Hematopoietic multipotent progenitor cell treated with erythropoietin and hydrocortisone succinate and interleukin-3 and kit ligand, for 17 days (in vitro differentiated cells): ENCODE measurements at regions not wholly inside any gene's neighbourhood (a gene's known extent, or its start where the extent isn't known, plus 50 kb on each side); places are given as distances from the start of the nearest gene placed in this dataset.
"Not testable (repeated sequence)": the region's sequence is repeated elsewhere in the genome, so short reads cannot be mapped to it uniquely, and the experiment has no call there.

Source experiments
- DNase-seq: peaks from one replicate; pipeline ENCODE4 v3.0.0-alpha.2; 2015; ENCODE audit warnings: low spot score

DNA sequence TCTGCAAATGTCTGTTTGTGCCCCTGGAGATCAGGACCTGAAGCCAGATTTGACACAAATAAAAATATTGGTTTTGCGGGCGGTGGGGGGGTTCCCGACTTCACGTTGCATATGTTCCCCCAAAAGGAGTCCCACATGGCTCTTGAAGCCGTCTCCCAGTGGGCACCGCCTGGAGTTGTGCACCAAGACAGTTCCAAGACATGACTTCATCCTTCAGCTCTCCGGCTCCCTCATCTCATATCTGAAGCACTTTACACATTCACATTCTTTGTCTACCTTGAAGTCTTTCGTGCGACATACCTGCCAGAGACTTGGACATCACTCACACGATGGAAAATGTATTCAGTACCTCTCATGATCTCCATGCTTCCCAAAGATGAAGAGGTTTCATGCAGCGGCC lies 362.8 kb upstream of the FOXK1 start:
- no peak for DNase-seq

DNA sequence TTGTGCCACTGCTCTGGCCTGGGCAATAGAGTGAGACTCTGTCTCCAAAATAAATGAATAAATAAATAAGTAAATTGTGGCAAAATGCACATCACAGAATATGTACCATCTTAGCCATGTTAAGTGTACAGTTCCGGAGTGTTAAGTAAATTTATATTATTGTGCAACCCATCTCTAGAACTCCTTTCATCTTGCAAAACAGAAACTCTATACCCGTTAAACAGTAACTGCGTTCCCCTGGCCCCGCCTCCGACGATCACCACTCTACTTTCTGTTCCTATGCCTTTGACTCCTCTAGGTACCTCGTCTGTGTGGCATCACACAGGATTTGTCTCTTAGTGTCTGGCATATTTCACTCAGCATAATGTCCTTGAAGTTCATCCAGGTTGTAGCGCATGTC lies 356.4 kb upstream of the FOXK1 start:
- DNase-seq, result no peak

- DNase-seq, result no peak
Observed at GRCh38 chr7:4331711-4332110, 350.4 kb upstream of the FOXK1 start.

- no peak for DNase-seq
Observed at GRCh38 chr7:4338556-4338955, 343.5 kb upstream of the FOXK1 start.

- no peak for DNase-seq
Observed at GRCh38 chr7:4343272-4344247, 338.5 kb upstream of the FOXK1 start.

GRCh38 chr7:4345004-4345403 lies 337.1 kb upstream of the FOXK1 start:
- DNase-seq, result no peak

DNA sequence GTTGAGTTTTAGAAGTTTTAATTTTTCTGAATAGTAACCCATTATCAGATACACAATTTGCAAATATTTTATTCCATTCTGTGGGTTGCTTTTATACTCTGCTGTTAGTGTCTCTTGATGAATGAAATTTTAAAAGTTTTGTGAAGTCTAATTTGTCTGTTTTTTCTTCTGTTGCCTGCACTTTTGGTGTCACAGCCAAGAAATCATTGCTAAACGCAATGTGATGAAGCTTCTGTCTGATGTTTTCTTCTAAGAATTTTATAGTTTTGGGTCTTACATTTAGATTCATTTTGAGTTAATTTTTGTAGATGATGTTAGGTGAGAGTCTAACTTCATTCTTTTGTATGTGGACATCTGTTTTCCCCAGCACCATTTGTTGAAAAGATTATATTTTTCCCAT lies 330.0 kb upstream of the FOXK1 start:
- DNase-seq, result no peak

DNA sequence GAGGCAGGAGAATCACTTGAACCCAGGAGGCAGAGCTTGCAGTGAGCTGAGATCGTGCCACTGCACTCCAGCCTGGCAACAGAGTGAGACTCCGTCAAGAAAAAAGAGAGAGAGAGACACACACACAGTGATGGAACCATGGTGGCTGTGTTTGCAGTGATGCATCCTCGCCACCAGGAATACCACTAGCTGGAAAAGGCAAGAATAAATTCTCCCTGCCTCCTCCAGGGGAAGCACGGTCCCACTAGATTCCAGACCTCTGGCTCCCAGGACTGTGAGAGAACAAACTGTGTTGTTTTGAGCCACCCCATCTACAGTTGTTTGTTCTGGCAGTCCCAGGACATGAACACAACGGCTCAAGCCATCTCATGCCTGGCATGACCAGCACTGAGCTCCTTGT lies 320.3 kb upstream of the FOXK1 start:
- DNase-seq, result no peak

DNA sequence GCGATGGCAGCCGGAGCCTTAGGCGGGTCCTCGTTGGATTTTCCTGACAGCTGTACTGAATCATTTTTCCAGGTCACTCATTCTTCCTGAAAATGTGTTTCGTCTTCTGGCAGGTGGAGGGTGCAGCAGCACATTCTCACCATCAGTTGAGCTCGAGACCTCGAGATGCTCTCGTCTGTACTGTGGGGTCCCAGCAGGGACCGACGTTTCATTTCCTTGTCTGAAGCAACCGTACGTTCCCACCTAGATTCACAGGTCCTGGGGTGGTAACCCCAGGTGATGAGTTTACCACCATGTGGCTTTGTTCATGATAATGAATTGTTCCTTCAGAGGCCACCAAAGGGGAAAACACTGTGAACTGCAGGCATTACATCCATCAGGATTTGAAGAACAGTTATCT lies 298.5 kb upstream of the FOXK1 start:
- DNase-seq, result no peak

GRCh38 chr7:4386190-4386589 lies 295.9 kb upstream of the FOXK1 start:
- no peak for DNase-seq

DNA sequence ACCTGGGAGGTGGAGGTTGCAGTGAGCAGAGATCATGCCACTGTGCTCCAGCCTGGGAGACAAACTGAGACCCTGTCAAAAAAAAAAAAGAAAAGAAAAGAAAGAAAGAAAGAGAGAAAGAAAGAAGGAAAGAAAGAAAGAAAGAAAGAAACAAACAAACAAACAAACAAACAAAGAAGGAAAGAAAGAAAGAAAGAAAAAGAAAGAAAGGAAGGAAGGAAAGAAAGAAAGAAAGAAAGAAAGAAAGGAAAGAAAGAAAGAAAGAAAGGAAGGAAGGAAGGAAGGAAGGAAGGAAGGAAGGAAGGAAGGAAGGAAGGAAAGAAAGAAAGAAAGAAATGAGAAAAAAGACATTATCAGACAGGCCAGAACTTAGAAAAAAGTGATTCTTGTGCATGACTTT lies 291.0 kb upstream of the FOXK1 start:
- DNase-seq, result not testable (repeated sequence)

- no peak for DNase-seq
Observed at GRCh38 chr7:4394736-4395135, 287.4 kb upstream of the FOXK1 start.

DNA sequence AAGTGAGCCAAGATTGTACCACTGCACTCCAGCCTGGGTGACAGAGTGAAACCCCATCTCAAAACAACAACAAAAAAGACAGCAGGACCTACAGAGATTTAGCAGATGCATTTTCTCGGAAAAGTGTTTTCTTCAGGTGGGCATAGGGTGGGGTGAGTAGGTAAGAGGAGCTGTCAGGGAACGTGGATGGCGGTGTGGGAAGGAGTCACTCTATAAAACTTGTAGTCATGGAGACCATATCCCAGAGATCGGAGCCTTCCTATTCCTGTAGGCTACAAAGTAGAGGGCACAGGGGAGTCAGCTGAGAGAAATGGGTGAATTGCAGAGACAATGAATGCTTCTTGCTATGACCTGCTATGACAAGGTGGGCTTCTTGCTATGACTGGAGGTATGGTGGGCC lies 283.0 kb upstream of the FOXK1 start:
- no peak for DNase-seq

- DNase-seq, result no peak
Observed at GRCh38 chr7:4399596-4399995, 282.5 kb upstream of the FOXK1 start.

DNA sequence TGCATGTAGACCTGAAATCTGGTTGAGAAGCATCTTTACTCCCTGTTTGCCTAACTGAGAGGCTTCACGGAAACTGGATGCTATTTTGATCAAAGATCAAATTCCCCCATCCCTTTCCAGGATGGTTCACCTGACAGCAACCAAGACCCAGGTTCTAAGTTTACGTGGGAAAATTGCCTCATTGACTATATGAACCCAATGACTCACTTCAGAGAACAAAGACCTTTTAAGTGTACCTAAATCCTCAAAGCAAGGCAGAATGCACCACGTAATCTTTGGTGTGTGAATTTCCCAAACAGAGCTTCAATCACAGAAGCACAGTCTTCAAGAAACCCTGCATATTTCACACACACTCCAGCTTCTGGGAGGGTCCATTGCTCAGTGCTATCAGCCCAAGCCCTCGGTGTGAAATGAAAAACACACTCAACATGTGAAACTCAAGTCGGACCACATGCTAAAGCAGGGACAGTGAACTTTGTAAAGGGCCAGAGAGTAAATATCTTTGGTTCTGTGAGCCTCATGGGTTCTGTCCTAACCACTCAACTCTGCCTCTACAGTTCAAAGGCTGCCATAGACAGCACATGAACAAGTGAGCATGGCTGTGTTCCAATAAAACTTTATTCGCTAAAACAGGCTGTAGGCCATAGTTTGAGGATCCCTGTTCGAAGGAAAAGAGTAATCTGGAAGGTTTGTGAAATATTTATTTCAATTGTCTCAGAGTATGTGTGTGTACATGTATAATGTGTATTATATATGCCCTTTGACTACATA lies 275.6 kb upstream of the FOXK1 start:
- DNase-seq, result no peak

GRCh38 chr7:4409946-4410345 lies 272.1 kb upstream of the FOXK1 start:
- DNase-seq, result no peak

GRCh38 chr7:4416396-4417056 lies 265.6 kb upstream of the FOXK1 start:
- no peak for DNase-seq

DNA sequence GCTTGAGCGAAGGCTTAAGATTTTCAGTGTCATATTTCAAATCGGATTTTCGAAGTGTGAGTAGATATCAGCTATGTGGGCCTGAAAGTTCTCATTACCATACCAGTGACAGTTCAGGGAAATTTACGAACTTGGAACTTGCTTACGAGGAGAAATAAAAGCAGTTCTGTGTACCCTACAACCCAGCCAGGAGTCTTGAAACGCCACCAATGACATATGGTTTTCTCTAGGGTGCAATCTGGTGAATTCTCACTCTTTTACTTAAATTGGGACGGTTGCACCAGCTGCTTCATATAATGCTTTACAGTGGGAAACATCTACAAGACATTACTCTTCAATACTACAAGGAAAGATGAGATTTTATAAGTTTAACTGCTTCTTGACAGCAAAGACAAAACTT lies 253.6 kb upstream of the FOXK1 start:
- no peak for DNase-seq

GRCh38 chr7:4430227-4430626 lies 251.9 kb upstream of the FOXK1 start:
- no peak for DNase-seq

DNA sequence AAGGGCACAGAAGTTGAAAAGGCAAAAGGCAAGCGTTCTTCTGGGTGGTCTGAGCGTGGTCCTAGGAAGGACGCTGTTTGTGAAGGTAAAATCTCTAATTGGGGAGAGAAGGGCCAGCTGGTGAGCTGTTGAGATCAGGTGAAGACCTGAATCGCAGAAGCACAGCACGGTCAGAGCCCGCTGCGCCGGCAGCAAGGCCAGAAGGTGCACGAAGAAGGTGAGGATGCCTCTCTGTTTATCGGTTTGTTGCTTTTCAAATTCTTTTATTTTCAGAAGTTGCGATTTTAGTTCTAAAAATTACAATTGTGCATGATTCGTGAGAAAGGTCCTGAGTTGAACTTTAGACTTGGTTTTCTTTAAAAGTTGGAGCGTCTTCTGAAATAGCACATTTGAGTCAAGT lies 247.8 kb upstream of the FOXK1 start:
- DNase-seq, result no peak

DNA sequence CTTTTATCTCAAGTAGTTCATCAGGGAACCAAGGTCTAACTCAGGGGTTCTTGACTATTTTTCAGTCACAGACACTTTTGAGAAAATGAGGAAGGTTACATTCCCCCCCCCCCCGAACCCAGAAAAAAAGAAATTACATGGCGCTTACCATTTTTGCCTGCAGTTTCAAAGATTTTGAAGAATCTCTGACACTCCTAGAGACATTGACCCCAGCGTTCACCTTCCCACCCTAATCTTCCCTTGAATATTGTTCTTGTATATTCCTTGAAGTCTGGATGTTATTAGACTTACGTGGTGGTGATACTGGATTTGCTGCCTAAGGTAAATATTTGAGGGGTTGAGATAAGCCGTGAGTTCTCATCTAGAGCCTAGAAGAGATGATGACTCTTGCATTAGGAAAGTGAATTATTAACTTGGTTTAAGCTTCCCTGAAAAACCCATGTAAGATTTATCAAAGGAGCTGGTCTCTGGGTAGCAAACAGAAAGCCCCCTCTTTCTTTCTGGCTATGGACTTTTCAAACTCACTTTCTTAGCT lies 245.7 kb upstream of the FOXK1 start:
- no peak for DNase-seq

GRCh38 chr7:4436936-4437335 lies 245.2 kb upstream of the FOXK1 start:
- no peak for DNase-seq
